T-helper 17 cell (primary cell): ENCODE measurements at regions not wholly inside any gene's neighbourhood (a gene's known extent, or its start where the extent isn't known, plus 50 kb on each side); places are given as distances from the start of the nearest gene placed in this dataset.

Experiments used
- ATAC-seq: fragments of 150-1000 bp; cut with Tn5 transposase; 2 replicates; pipeline ENCODE4 v1.10.0; 2021; ENCODE audit warnings: mild to moderate bottlenecking, moderate library complexity
- DNase-seq, 3 donors: peaks; one replicate each; pipeline versions ENCODE4 v3.0.0 to v3.0.0-alpha.2; 2020 to 2021
- H3K9me3 ChIP-seq: one replicate; pipeline ENCODE4 v1.7.0; 2013; ENCODE audit warnings: low read length, mild to moderate bottlenecking; ENCODE audit not compliant: control insufficient read depth, poor library complexity, severe bottlenecking
- H3K27ac Mint-ChIP-seq: one replicate; pipeline ENCODE4 v1.8.0; 2022; ENCODE audit warnings: mild to moderate bottlenecking, moderate library complexity, mixed read lengths
- H3K27me3 Mint-ChIP-seq: one replicate; pipeline ENCODE4 v1.8.0; 2022; ENCODE audit warnings: mixed read lengths
- H3K36me3 Mint-ChIP-seq: one replicate; pipeline ENCODE4 v1.8.0; 2022; ENCODE audit warnings: low read depth, mixed read lengths
- H3K4me1 Mint-ChIP-seq: one replicate; pipeline ENCODE4 v1.8.0; 2022; ENCODE audit warnings: mild to moderate bottlenecking, mixed read lengths
- H3K4me3 Mint-ChIP-seq: one replicate; pipeline ENCODE4 v1.8.0; 2022; ENCODE audit warnings: mild to moderate bottlenecking, moderate library complexity, mixed read lengths

DNA sequence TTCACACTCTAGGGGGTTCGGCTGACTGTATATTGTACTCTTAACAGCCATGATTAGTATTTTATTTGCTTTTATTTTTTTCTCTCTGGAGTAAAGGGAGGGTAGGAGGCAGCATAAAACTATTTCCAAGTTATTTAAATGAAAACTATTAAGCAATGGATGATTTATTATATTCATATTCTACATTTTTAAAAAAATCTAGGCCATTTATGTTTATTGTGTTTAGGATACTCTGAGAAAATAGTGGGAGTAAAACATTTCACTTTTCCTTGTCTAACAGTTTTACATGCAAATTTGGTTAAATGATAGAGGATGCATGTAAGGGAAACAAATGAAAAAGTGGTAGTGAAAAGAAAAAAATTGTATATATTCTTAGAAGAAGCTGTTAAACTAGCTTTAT, 276.3 kb downstream of the GAS1 start:
- ATAC-seq: no peak
- Mint-ChIP-seq H3K4me3 (no peak overlapping the region), H3K27ac (no peak overlapping the region), H3K4me1 (no peaks in the 10 kb centered on the region), H3K36me3 (no peaks in the 10 kb centered on the region), H3K27me3 (peaks cover 30% of the 10 kb centered on the region)
- no peak for DNase-seq
- no peaks in the 10 kb centered on the region for H3K9me3 ChIP-seq

DNA sequence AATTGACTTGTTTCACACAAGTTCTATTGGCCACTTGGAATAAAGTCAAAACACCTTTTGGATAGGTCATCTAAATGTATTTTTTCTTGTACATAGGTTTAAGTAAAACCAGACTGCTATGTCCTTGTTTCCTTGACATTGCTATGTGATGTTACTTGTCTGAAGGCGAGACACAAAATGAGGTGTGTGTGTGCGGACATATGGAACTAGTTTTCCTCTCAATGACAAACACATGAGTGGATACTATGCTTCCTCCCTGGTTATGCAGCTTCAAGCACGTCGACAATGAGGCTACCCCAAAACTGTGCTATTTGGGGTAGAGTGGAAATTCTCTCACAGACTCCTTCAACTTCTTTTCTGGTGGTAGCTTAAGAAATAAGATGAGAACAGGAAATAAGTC, 276.8 kb downstream of the GAS1 start:
- no peak overlapping the region for H3K27ac Mint-ChIP-seq
- H3K27me3 Mint-ChIP-seq: peaks cover 35% of the 10 kb centered on the region
- DNase-seq (no peak), ATAC-seq (no peak)
- H3K4me1 Mint-ChIP-seq: no peaks in the 10 kb centered on the region
- no peak overlapping the region for H3K4me3 Mint-ChIP-seq
- H3K9me3 ChIP-seq: no peaks in the 10 kb centered on the region
- H3K36me3 Mint-ChIP-seq: no peaks in the 10 kb centered on the region

DNA sequence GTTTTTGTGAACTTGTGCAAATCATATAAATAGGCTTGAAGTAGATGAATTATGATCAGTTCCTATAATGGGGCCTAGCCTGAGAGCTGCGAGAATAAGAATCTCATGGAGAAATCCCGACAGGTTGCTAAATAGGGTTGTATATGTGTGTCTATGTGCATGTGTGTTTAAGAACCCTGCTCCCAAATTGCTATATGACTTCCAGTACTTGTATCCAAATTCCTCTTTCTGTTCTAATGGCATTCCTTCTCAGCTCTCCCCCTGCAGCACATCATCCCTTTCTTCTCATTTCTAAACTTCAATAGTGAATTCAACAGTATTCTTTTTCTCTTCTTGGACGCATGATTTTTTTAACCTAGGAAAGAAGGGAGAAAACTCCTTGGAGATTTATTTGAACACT, 277.2 kb downstream of the GAS1 start:
- no peaks in the 10 kb centered on the region for H3K9me3 ChIP-seq
- H3K36me3 Mint-ChIP-seq: no peaks in the 10 kb centered on the region
- ATAC-seq (no peak), DNase-seq (no peak)
- H3K4me1 Mint-ChIP-seq: no peaks in the 10 kb centered on the region
- H3K27me3 Mint-ChIP-seq: peaks cover 39% of the 10 kb centered on the region
- H3K27ac Mint-ChIP-seq: no peak overlapping the region
- no peak overlapping the region for H3K4me3 Mint-ChIP-seq

DNA sequence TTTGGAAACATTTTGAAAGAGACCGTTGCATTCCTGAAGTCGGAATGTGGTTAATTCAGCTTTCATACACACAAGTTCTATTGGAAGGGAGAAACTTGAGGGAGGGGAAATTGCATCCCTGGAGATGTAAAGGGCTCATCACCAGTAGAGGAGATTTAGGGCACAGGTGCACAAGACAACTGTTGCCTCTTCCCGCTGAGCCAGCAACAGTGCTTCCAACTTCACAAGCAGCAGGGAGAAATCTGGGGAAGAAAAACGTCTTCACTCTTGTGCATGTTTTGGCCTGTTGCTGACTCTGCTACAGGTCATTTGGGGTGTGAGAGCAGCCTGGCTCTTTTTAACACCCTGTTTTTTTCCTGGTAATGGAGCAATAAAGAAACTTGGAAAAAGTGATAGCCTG, 277.9 kb downstream of the GAS1 start:
- Mint-ChIP-seq H3K27ac (no peak overlapping the region), H3K27me3 (peaks cover 39% of the 10 kb centered on the region), H3K36me3 (no peaks in the 10 kb centered on the region), H3K4me3 (no peak overlapping the region), H3K4me1 (no peaks in the 10 kb centered on the region)
- ATAC-seq: no peak
- DNase-seq: no peak
- no peaks in the 10 kb centered on the region for H3K9me3 ChIP-seq

DNA sequence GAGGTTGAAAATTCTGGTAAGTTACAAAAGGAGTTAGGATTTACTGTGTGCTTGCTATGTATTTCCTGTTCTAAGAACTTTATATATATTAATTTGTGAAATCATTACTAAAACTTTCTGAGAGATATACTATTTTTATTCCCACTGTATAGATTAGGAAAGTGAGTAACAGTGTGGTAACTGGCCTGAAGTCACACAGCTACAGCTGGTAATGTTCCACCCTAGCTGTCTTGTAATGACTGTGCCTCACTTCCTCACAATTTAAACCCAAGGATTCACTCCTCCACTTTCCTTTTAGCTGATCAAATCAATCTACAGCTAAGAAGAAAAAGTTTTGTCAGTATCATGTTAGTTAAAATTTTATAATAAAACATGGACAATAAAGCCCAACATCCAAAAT, 278.8 kb downstream of the GAS1 start:
- H3K4me1 Mint-ChIP-seq: no peaks in the 10 kb centered on the region
- no peaks in the 10 kb centered on the region for H3K9me3 ChIP-seq
- no peak overlapping the region for H3K4me3 Mint-ChIP-seq
- H3K36me3 Mint-ChIP-seq: no peaks in the 10 kb centered on the region
- H3K27me3 Mint-ChIP-seq: peaks cover 31% of the 10 kb centered on the region
- H3K27ac Mint-ChIP-seq: no peak overlapping the region
- DNase-seq (no peak), ATAC-seq (no peak)

DNA sequence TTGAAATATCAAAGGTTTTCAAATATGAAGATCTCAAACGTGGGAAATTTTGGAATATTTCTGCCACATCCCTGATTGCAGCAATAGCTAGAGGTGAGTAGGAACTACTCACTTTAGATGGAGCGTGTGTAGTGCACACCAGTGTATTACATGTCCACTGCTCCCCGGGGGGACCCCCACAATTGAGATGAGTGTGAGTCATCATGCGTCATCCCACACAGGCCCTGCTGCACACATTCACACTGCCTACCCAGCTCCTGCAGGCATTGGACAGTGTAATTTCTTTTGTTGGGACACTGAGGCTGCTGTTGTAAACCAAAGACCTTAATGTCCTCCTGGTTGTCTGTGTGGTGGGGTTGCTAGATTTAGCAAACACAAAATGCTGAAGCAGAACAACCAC, 280.0 kb downstream of the GAS1 start:
- H3K27ac Mint-ChIP-seq: no peak overlapping the region
- H3K4me1 Mint-ChIP-seq: no peaks in the 10 kb centered on the region
- H3K36me3 Mint-ChIP-seq: no peaks in the 10 kb centered on the region
- ATAC-seq: no peak
- DNase-seq: no peak
- peaks cover 27% of the 10 kb centered on the region for H3K27me3 Mint-ChIP-seq
- no peak overlapping the region for H3K4me3 Mint-ChIP-seq
- H3K9me3 ChIP-seq: no peaks in the 10 kb centered on the region

DNA sequence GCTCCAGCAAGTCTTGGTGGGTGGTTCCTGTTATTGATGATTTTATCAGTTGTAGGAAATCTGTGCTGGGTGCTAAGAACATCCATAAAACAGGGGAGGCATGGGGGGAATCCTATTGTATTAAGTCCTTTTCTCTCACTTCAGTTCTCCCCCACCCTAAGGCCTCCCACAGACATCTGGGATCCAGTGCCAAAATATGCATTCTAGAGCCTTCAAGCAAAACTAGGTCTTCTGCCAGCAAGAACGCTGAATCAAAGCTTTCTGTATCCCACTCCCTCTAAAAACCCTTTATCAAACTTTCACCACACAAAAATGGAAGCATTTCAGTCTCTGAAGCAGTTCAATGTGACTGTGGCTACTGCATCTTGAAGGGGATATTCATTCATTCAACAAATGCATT, 281.9 kb downstream of the GAS1 start:
- no peaks in the 10 kb centered on the region for H3K36me3 Mint-ChIP-seq
- H3K4me3 Mint-ChIP-seq: no peak overlapping the region
- H3K27me3 Mint-ChIP-seq: peaks cover 27% of the 10 kb centered on the region
- no peak for ATAC-seq
- no peaks in the 10 kb centered on the region for H3K9me3 ChIP-seq
- H3K4me1 Mint-ChIP-seq: no peaks in the 10 kb centered on the region
- H3K27ac Mint-ChIP-seq: no peak overlapping the region
- DNase-seq: no peak

DNA sequence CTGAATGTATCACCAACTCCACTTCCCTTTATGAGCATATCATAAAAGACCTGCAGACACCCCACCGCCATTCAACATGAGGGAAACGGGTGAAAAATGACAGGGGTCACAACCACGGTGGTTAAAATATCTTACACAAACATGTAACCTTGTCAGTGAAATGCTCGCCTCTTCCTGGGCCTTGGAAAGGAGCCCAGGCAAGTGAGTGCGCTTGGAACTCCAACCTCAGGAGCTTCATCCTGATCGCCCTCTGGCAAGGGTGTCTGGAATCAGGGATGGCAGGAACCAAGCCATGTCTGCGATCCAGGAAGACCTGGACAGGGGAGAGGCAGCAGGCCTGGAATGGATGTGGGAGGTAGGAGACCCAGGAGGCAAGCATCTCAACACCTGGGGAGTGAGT, 282.7 kb downstream of the GAS1 start:
- Mint-ChIP-seq H3K4me3 (no peak overlapping the region), H3K27me3 (peaks cover 27% of the 10 kb centered on the region)

DNA sequence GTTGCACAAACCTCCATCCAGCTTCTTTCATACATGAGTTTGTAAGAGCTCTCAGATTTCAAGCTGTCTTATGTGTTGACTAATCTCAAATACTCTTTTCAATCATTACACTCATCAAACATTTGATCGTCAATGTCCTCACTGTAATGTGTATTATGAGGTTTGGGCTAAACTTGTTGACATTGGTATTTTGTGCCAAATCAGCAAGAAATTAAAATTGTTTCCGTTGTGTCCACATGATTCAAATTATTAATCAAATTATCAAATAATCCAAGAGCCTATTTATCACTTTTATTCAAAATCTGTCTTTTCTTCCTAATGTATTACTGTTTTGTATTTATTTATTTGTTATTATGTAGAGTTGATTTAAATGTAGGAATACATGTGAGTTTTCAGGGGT, 283.4 kb downstream of the GAS1 start:
- Mint-ChIP-seq H3K36me3 (no peaks in the 10 kb centered on the region), H3K27ac (no peak overlapping the region), H3K4me3 (no peak overlapping the region), H3K4me1 (no peaks in the 10 kb centered on the region), H3K27me3 (peaks cover 22% of the 10 kb centered on the region)
- no peaks in the 10 kb centered on the region for H3K9me3 ChIP-seq
- ATAC-seq: no peak
- DNase-seq: no peak

More for the DNA sequence above, 282.7 kb downstream of the GAS1 start:
- H3K27ac Mint-ChIP-seq: no peak overlapping the region
- no peaks in the 10 kb centered on the region for H3K4me1 Mint-ChIP-seq
- ATAC-seq (no peak), DNase-seq (no peak)
- no peaks in the 10 kb centered on the region for H3K36me3 Mint-ChIP-seq
- H3K9me3 ChIP-seq: no peaks in the 10 kb centered on the region

DNA sequence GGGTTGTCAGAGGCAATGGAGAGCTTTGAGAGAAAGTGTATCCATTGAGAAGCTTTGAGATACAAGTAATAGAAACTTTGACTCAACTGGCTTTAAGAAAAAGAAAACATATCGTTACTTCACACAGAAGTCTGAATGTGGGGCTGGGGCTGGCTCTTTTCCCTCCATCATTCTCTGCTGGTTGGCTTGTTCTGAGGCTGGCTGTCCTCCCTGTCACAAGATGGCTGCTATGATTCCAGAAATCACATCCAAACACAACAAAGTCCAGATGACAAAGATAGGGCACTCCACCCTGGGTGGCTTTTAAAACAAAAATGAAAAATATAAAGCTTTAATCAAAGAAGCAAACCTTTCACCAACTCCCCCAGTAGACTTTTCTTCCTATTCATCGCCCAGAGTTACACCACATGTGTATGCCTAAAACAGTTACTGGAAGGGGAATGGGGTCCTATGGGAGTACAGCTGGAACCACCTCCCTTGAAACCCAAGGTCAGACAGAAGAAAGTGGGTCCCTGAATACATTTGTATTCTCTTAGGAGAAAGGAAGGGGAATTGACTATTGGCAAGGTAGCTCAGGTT, 284.3 kb downstream of the GAS1 start:
- Mint-ChIP-seq H3K27me3 (peaks cover 21% of the 10 kb centered on the region), H3K4me1 (no peaks in the 10 kb centered on the region), H3K36me3 (no peaks in the 10 kb centered on the region), H3K4me3 (no peak overlapping the region), H3K27ac (no peak overlapping the region)
- no peak for DNase-seq
- no peak for ATAC-seq
- no peaks in the 10 kb centered on the region for H3K9me3 ChIP-seq

DNA sequence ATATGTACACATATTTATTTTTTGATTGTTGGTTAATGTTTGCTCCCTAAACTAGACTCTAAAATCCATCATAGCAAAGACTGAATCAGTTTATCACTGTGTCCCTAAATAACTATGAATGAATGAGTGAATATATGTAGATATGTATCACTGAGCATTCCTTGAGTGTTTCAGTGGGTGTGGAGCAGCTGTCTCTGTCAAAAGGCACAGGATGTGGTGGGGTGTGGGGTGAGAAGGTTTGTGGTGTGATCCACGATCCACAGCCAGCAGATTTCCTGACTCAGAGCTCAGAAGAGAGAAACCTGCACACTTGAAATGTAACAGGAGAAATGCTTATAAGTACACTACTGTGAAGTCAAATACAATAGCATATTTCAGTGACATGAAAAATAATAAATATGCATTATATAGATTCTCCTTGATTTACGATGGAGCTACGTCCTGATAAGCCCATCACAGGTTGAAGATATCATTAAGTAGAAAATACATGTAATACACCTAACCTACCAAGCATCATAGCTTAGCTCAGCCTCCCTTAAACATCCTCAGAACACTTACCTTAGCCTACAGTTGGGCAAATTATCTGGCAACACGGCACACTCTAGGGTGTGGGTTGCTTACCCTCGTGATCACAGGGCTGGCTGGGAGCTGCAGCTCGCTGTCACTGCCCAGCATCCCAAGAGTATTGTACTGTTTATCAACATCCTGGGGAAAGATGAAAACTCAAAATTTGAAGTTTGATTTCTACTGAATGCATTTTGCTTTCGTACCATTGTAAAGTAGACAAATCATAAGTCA, 287.0 kb downstream of the GAS1 start:
- Mint-ChIP-seq H3K27me3 (peaks cover 2% of the 10 kb centered on the region), H3K36me3 (no peaks in the 10 kb centered on the region), H3K27ac (no peak overlapping the region), H3K4me1 (no peaks in the 10 kb centered on the region), H3K4me3 (no peak overlapping the region)
- ATAC-seq (no peak), DNase-seq (no peak)
- no peaks in the 10 kb centered on the region for H3K9me3 ChIP-seq

DNA sequence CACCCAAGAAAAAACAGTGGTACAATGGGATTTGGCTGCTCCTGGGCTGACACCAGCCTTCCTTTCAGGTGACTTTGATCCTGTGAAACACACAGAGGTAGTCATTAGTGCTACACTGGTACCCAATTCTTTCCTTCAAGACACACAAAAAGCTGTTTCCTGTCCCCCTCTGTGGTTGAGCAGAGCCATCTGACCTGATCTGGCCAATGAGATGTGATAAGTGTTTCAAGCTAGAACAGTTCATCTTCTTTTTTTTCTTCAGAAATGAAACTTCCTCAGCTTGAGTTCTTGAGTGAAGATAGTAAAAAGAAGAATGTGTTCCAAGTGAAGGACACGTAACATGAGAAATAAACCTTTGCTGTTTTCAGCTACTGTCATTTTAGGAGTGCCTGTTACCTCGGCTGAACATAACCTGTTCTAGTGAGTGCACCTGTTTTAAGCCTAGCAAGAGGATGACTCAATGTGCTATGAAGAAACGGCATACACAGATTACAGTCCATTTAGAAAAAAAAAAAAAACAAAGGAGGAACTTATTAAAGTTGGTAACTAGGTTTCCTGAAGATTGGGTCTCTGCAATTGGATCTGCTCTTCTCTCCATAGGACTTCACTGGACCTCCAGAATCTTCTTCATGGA, 287.8 kb downstream of the GAS1 start:
- Mint-ChIP-seq H3K27ac (no peak overlapping the region), H3K4me1 (no peaks in the 10 kb centered on the region), H3K4me3 (no peak overlapping the region), H3K27me3 (no peaks in the 10 kb centered on the region), H3K36me3 (no peaks in the 10 kb centered on the region)
- H3K9me3 ChIP-seq: no peaks in the 10 kb centered on the region
- no peak for ATAC-seq
- no peak for DNase-seq

DNA sequence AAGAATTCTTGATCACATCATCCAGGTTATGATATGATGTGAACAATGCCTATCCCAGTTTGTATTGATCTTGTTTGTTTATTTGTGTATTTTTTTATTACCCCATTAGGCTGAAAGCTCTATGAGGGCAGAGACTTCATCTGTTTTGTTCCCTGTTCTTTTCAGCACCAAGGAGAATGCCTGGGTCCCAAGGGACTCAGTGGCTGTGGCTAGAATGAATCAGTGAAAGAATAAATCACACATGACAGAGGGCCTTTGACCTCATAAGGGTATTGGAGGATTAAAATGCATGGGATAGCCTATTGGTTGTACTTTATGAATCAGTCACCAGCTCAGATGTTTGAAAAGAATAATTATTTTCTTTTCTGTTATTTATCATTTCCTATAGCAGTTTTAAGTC, 292.2 kb downstream of the GAS1 start:
- ATAC-seq: no peak
- Mint-ChIP-seq H3K27me3 (peaks cover 11% of the 10 kb centered on the region), H3K4me1 (no peaks in the 10 kb centered on the region), H3K4me3 (no peak overlapping the region), H3K27ac (no peak overlapping the region), H3K36me3 (no peaks in the 10 kb centered on the region)
- no peak for DNase-seq
- no peaks in the 10 kb centered on the region for H3K9me3 ChIP-seq

DNA sequence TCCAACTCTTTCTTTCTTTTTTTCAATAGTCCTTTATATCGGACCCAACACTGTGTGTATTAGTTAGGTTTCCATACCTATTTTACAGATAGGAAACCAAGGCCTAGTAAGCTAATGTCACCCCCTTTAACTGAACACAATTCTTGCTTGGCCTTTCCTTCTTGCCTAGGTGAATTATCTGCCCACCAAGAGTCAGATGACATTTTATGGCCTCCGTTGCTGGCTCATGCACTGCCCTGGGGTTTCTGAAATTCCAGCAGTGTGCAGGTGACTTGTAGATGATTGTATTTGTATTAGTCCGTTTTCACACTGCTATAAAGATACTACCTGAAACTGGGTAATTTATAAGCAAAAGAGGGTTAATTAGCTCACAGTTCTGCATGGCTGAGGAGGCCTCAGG, 293.8 kb downstream of the GAS1 start:
- no peak for ATAC-seq
- H3K4me1 Mint-ChIP-seq: no peaks in the 10 kb centered on the region
- no peak for DNase-seq
- no peaks in the 10 kb centered on the region for H3K36me3 Mint-ChIP-seq
- H3K27ac Mint-ChIP-seq: no peak overlapping the region
- peaks cover 11% of the 10 kb centered on the region for H3K27me3 Mint-ChIP-seq
- no peaks in the 10 kb centered on the region for H3K9me3 ChIP-seq
- H3K4me3 Mint-ChIP-seq: no peak overlapping the region
